ENCODE measurements at regions not wholly inside any gene's neighbourhood (a gene's known extent, or its start where the extent isn't known, plus 50 kb on each side); places are given as distances from the start of the nearest gene placed in this dataset.

DNA sequence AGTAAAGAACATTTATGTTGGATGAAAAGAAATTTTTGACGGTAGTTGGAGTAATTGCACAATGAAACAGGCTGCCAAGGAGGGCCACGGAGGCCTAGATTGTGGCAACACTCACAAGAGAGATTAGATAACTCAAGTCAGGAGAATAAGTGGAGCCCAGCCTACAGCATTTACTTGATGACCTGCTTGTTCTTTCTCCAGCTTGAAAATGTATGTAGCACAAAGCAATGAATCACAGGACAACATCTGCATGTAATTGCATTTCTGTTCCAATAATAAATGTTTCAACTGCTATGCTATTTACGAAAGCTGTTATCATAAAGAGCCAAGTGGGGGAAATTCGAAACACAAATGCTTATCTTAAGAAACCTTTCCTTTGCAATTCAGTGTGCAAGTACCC, 221.2 kb upstream of the MID1 start:
- in situ Hi-C loops (cut with HindIII; ENCODE audit: low sequenced_read_pairs): no loop called here

DNA sequence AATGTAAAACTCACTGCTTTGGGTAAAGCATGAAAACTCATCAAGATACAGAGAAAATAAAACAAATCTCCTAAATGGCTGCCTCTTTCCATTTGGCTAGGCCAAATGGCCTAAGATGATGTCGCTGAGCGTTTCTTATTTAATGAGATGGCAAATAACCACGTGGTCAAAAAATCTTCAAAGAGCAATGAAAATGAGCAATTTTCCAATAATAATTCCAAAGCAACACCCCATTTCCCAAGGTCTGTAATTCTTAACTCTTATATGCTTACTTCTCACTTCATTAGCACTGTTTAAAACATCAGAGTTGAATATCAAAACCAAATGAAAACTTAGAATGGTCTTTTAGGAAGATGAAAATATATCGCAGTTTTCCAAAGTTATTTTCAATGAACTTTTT, 222.3 kb upstream of the MID1 start:
- no peak for DNase-seq (ENCODE audit: low read depth)
- TF ChIP-seq, protein P1, sequence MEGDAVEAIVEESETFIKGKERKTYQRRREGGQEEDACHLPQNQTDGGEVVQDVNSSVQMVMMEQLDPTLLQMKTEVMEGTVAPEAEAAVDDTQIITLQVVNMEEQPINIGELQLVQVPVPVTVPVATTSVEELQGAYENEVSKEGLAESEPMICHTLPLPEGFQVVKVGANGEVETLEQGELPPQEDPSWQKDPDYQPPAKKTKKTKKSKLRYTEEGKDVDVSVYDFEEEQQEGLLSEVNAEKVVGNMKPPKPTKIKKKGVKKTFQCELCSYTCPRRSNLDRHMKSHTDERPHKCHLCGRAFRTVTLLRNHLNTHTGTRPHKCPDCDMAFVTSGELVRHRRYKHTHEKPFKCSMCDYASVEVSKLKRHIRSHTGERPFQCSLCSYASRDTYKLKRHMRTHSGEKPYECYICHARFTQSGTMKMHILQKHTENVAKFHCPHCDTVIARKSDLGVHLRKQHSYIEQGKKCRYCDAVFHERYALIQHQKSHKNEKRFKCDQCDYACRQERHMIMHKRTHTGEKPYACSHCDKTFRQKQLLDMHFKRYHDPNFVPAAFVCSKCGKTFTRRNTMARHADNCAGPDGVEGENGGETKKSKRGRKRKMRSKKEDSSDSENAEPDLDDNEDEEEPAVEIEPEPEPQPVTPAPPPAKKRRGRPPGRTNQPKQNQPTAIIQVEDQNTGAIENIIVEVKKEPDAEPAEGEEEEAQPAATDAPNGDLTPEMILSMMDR (IDR thresholded peaks at IDR 0.05; ENCODE audit: low read depth, low read length, missing control alignments): no peak
- in situ Hi-C loops (cut with HindIII; ENCODE audit: low sequenced_read_pairs): no loop called here
- no peak overlapping the region for H3K4me3 ChIP-seq (ENCODE audit: low read depth, low read length)

More for the DNA sequence above, 221.2 kb upstream of the MID1 start:
- TF ChIP-seq, protein P1 (IDR thresholded peaks at IDR 0.05; ENCODE audit: low read depth, low read length, missing control alignments): no peak
- no peak overlapping the region for H3K4me3 ChIP-seq (ENCODE audit: low read depth, low read length)
- no peak for DNase-seq (ENCODE audit: low read depth)

GRCh38 chrX:10847333-10847732, 226.9 kb upstream of the MID1 start:
- no peak for DNase-seq (ENCODE audit: low read depth)
- no peak overlapping the region for H3K4me3 ChIP-seq (ENCODE audit: low read depth, low read length)
- TF ChIP-seq, protein P1 (IDR thresholded peaks at IDR 0.05; ENCODE audit: low read depth, low read length, missing control alignments): no peak
- in situ Hi-C loops (cut with HindIII; ENCODE audit: low sequenced_read_pairs): no loop called here

DNA sequence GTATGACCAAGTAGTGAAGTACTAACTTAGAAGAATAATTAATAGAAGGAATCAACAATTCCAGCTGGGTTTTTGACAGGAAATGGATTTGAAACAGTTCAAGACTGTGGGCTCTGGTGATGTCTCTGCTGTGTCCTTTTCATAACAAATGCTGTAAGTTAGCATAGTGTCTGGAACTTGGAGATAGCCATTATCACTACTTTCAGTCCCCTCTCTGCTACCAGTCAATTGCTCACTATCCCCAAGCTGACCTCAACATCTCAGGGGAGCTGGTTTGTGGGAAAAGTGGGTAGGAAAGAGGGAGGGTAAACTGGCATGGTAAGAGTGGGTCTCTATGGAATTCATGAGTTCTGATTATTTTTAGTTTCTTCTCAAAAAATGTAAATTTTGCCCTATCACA, 231.4 kb upstream of the MID1 start:
- DNase-seq (ENCODE audit: low read depth): no peak
- no peak overlapping the region for H3K4me3 ChIP-seq (ENCODE audit: low read depth, low read length)
- in situ Hi-C loops (cut with HindIII; ENCODE audit: low sequenced_read_pairs): no loop called here
- TF ChIP-seq, protein P1 (IDR thresholded peaks at IDR 0.05; ENCODE audit: low read depth, low read length, missing control alignments): no peak

GRCh38 chrX:10854594-10854993, 234.2 kb upstream of the MID1 start:
- H3K4me3 ChIP-seq (ENCODE audit: low read depth, low read length): no peak overlapping the region
- in situ Hi-C loops (cut with HindIII; ENCODE audit: low sequenced_read_pairs): no loop called here
- DNase-seq (ENCODE audit: low read depth): no peak
- TF ChIP-seq, protein P1 (IDR thresholded peaks at IDR 0.05; ENCODE audit: low read depth, low read length, missing control alignments): no peak

DNA sequence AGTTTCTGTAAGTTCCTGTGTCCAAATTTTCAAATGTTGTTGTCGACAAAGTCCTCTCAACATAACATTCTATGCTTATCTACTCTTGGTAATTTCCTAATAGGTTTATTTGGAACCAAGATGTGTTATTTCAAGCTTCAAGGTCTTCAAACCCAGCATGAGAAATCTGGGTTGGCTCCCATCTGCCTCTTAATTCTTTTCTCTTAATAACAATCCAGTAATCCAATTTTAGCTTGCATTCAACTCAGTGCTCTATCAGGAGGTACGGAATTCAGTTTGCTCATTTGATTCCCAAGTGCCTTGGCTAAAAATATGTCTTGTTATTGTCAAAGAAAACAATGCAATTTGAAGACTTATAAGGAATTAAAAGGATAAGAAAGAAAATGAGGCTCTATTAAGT, 235.5 kb upstream of the MID1 start:
- TF ChIP-seq, protein P1 (IDR thresholded peaks at IDR 0.05; ENCODE audit: low read depth, low read length, missing control alignments): no peak
- no peak for DNase-seq (ENCODE audit: low read depth)
- H3K4me3 ChIP-seq (ENCODE audit: low read depth, low read length): no peak overlapping the region
- in situ Hi-C loops (cut with HindIII; ENCODE audit: low sequenced_read_pairs): no loop called here

- DNase-seq (ENCODE audit: low read depth): no peak
- in situ Hi-C loops (cut with HindIII; ENCODE audit: low sequenced_read_pairs): no loop called here
- TF ChIP-seq, protein P1 (IDR thresholded peaks at IDR 0.05; ENCODE audit: low read depth, low read length, missing control alignments): no peak
- no peak overlapping the region for H3K4me3 ChIP-seq (ENCODE audit: low read depth, low read length)
These were observed 236.4 kb upstream of the MID1 start for GRCh38 chrX:10856797-10857196.

Measured in astrocyte of the cerebellum (primary cell).